ENCODE measurements at regions not wholly inside any gene's neighbourhood (a gene's known extent, or its start where the extent isn't known, plus 50 kb on each side); places are given as distances from the start of the nearest gene placed in this dataset.

DNA sequence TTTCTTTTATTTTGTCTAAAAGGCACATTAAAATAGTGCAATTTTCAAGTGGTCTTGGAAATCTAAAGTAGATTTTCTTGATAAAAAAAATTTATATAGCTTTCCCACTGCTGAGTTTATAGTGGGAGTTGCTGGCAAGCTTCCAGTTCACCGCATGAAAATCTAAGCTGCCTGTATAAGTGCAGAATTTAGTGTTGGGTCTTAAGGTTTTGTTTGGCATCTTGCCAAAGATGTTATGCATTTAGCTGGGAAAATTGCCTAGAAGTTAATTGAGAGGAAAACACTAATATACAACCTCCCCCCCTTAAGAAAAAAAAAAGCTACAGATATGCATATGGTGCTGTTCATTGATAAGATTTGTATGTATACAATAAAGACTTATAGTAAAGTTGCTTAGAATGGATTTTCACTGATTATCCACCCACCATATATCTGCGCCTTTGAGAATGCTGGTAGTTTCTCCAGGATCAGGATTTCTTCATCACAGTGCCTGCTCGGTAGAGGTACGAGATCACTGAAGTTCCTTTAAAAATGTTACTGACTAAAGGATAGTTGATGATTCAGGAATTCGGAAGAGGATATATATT, 803.2 kb upstream of the POU3F3 start:
- intact Hi-C loops (cut with micrococcal nuclease), result no loop called here
- Mint-ChIP-seq H3K4me3 (no peak overlapping the region), H3K27me3 (no peaks in the 10 kb centered on the region), H3K9me3 (peaks cover 0 to 14% (median 0%) of the 10 kb centered on the region in 11 donors), H3K4me1 (no peaks in the 10 kb centered on the region), H3K27ac (no peak overlapping the region), H3K36me3 (peaks cover 0 to 6% (median 0%) of the 10 kb centered on the region in 5 donors)
- ChIA-PET CTCF (no interaction called here), POLR2A (no interaction called here)
- H3K27ac ChIP-seq (ENCODE audit: low read depth, low read length), result no peak overlapping the region
- no peak for ATAC-seq
- no peak for DNase-seq
- no peaks in the 10 kb centered on the region for H3K36me3 ChIP-seq (ENCODE audit: control insufficient read depth in 2 of 3, insufficient read depth in 3 of 3, low read length in 3 of 3)
- H3K4me1 ChIP-seq (ENCODE audit: control insufficient read depth in 2 of 2, insufficient read depth in 2 of 2, low read length in 2 of 2), result no peaks in the 10 kb centered on the region
- no peak overlapping the region for H3K4me3 ChIP-seq (ENCODE audit: low read length)
- no peaks in the 10 kb centered on the region for H3K9me3 ChIP-seq (ENCODE audit: control insufficient read depth in 2 of 3, low read length in 3 of 3)
- no peaks in the 10 kb centered on the region for H3K27me3 ChIP-seq (ENCODE audit: control insufficient read depth in 2 of 2, insufficient read depth in 2 of 2, low read length in 2 of 2)

DNA sequence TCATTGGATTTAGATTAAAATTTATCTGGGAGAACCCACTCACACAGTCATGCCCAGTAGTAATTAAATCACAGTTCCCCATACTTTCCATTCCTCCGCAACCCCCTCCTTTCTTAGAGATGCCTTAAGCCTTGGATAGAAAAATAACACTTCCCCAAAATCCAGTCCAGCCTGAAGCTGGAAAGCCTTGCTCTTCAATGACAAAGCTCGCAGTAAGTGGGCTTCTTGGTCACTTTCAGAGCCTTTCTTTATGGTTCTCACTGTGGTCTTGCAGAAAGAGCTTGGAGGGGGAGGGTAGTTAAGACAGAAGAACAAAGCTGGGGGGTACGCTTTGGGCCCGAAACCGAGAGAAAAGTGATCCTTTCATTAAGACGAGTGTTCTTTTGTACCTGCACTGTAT, 802.1 kb upstream of the POU3F3 start:
- H3K27me3 Mint-ChIP-seq, result no peaks in the 10 kb centered on the region
- H3K4me3 Mint-ChIP-seq, result no peak overlapping the region
- POLR2A ChIA-PET, result no interaction called here
- Histone ChIP-seq H3K27ac (ENCODE audit: low read depth, low read length) (no peak overlapping the region), H3K4me1 (ENCODE audit: control insufficient read depth in 2 of 2, insufficient read depth in 2 of 2, low read length in 2 of 2) (no peaks in the 10 kb centered on the region), H3K9me3 (ENCODE audit: control insufficient read depth in 2 of 3, low read length in 3 of 3) (no peaks in the 10 kb centered on the region), H3K36me3 (ENCODE audit: control insufficient read depth in 2 of 3, insufficient read depth in 3 of 3, low read length in 3 of 3) (no peaks in the 10 kb centered on the region), H3K4me3 (ENCODE audit: low read length) (no peak overlapping the region), H3K27me3 (ENCODE audit: control insufficient read depth in 2 of 2, insufficient read depth in 2 of 2, low read length in 2 of 2) (no peaks in the 10 kb centered on the region)
- H3K4me1 Mint-ChIP-seq, result no peaks in the 10 kb centered on the region
- H3K36me3 Mint-ChIP-seq, result peaks cover 0 to 6% (median 0%) of the 10 kb centered on the region in 5 donors
- ATAC-seq, result no peak
- CTCF ChIA-PET, result no interaction called here
- H3K27ac Mint-ChIP-seq, result no peak overlapping the region
- DNase-seq, result no peak
- peaks cover 0 to 14% (median 0%) of the 10 kb centered on the region in 11 donors for H3K9me3 Mint-ChIP-seq
- intact Hi-C loops (cut with micrococcal nuclease), result no loop called here

DNA sequence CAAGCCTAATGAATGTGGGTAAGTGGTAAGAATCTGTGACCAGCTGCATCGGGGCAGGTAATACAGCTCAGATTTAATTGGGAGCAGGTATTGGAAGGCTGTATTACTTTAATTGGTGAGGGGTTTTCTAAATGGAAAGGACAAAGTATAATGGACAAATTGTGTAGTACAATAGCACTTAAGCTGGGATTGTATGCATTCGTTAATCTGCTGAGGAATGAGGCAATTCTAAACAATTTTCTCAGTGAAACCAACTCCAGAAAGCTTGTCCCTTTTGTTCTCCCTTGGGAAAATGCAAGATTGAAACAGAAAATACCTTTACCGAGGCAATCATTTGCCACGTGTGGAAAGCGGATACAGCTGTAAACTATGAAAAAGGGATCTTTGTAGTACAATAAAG, 801.6 kb upstream of the POU3F3 start:
- no peak overlapping the region for H3K27ac ChIP-seq (ENCODE audit: low read depth, low read length)
- no peak overlapping the region for H3K4me3 ChIP-seq (ENCODE audit: low read length)
- H3K4me1 ChIP-seq (ENCODE audit: control insufficient read depth in 2 of 2, insufficient read depth in 2 of 2, low read length in 2 of 2), result no peaks in the 10 kb centered on the region
- Mint-ChIP-seq H3K27me3 (no peaks in the 10 kb centered on the region), H3K27ac (no peak overlapping the region), H3K9me3 (peaks cover 0 to 14% (median 0%) of the 10 kb centered on the region in 11 donors), H3K36me3 (peaks cover 0 to 6% (median 0%) of the 10 kb centered on the region in 5 donors), H3K4me3 (no peak overlapping the region), H3K4me1 (no peaks in the 10 kb centered on the region)
- intact Hi-C loops (cut with micrococcal nuclease), result no loop called here
- H3K27me3 ChIP-seq (ENCODE audit: control insufficient read depth in 2 of 2, insufficient read depth in 2 of 2, low read length in 2 of 2), result no peaks in the 10 kb centered on the region
- POLR2A ChIA-PET, result no interaction called here
- H3K36me3 ChIP-seq (ENCODE audit: control insufficient read depth in 2 of 3, insufficient read depth in 3 of 3, low read length in 3 of 3), result no peaks in the 10 kb centered on the region
- DNase-seq (no peak), ATAC-seq (no peak)
- CTCF ChIA-PET, result no interaction called here
- no peaks in the 10 kb centered on the region for H3K9me3 ChIP-seq (ENCODE audit: control insufficient read depth in 2 of 3, low read length in 3 of 3)

DNA sequence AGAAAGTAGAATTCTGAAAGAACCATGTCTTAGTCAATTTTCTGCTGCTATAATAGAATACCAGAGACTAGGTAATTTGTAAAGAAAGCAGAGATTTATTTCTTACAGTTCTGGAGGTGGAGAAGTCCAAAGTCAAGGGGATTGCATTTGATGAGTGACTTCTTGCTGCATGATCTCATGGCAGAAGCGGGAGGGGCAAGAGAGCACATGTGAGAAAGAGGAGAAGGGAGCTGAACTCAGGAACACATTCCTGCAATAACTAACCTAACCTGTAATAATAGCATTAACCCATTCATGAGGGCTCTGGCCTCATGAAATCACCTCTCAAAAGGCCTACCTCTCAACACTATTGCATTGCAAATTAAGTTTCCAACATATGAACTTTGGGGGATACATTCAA, 797.5 kb upstream of the POU3F3 start:
- ATAC-seq, result no peak
- Histone ChIP-seq H3K27me3 (ENCODE audit: control insufficient read depth in 2 of 2, insufficient read depth in 2 of 2, low read length in 2 of 2) (no peaks in the 10 kb centered on the region), H3K9me3 (ENCODE audit: control insufficient read depth in 2 of 3, low read length in 3 of 3) (no peaks in the 10 kb centered on the region), H3K4me1 (ENCODE audit: control insufficient read depth in 2 of 2, insufficient read depth in 2 of 2, low read length in 2 of 2) (no peaks in the 10 kb centered on the region), H3K27ac (ENCODE audit: low read depth, low read length) (no peak overlapping the region), H3K4me3 (ENCODE audit: low read length) (no peak overlapping the region), H3K36me3 (ENCODE audit: control insufficient read depth in 2 of 3, insufficient read depth in 3 of 3, low read length in 3 of 3) (no peaks in the 10 kb centered on the region)
- Mint-ChIP-seq H3K4me1 (no peaks in the 10 kb centered on the region), H3K27me3 (no peaks in the 10 kb centered on the region), H3K9me3 (peaks cover 0 to 17% (median 2%) of the 10 kb centered on the region in 11 donors), H3K36me3 (peaks cover 0 to 6% (median 0%) of the 10 kb centered on the region in 5 donors), H3K27ac (no peak overlapping the region), H3K4me3 (no peak overlapping the region)
- no peak for DNase-seq
- ChIA-PET CTCF (no interaction called here), POLR2A (no interaction called here)
- intact Hi-C loops (cut with micrococcal nuclease), result no loop called here

DNA sequence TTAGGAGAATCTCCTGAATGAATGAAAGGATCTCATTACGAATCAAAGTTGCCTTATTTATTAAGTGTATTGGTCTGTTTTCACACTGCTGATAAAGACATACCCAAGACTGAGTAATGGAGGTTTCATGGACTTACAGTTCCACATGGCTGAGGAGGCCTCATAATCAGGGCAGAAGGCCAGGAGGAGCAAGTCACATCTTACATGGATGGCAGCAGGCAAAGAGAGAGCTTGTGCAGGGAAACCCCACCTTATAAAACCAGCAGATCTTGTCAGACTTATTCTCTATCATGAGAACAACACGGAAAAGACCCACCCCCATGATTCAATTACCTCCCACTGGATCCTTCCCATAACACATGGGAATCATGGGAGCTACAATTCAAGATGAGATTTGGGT, 785.2 kb upstream of the POU3F3 start:
- Mint-ChIP-seq H3K4me3 (no peak overlapping the region), H3K4me1 (no peaks in the 10 kb centered on the region), H3K36me3 (no peaks in the 10 kb centered on the region), H3K27me3 (no peaks in the 10 kb centered on the region), H3K27ac (no peak overlapping the region), H3K9me3 (peaks cover 0 to 19% (median 3%) of the 10 kb centered on the region in 11 donors)
- DNase-seq, result no peak
- no peaks in the 10 kb centered on the region for H3K4me1 ChIP-seq (ENCODE audit: control insufficient read depth in 2 of 2, insufficient read depth in 2 of 2, low read length in 2 of 2)
- ChIA-PET POLR2A (no interaction called here), CTCF (no interaction called here)
- intact Hi-C loops (cut with micrococcal nuclease), result no loop called here
- H3K36me3 ChIP-seq (ENCODE audit: control insufficient read depth in 2 of 3, insufficient read depth in 3 of 3, low read length in 3 of 3), result no peaks in the 10 kb centered on the region
- H3K27me3 ChIP-seq (ENCODE audit: control insufficient read depth in 2 of 2, insufficient read depth in 2 of 2, low read length in 2 of 2), result no peaks in the 10 kb centered on the region
- H3K4me3 ChIP-seq (ENCODE audit: low read length), result no peak overlapping the region
- no peaks in the 10 kb centered on the region for H3K9me3 ChIP-seq (ENCODE audit: control insufficient read depth in 2 of 3, low read length in 3 of 3)
- H3K27ac ChIP-seq (ENCODE audit: low read depth, low read length), result no peak overlapping the region
- no peak for ATAC-seq

DNA sequence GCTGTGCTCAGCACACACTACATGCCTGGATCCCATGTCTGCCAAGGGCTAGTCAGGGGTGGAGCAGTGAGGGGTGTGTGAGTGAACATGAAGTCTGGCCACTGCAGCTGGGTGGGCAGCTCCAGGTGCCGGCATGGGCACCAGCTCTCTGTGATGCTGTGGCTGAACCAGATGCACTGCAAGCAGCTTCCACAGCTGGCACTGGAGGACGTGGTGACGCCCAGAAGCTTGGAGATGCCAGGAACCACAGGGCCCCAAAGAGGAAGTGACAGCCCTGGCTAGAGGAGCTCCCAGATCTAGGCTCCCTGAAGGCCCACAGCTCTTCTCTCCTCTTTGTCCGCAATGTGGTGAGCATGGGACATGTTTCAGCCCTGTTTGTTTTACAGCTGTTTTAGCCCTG, 776.3 kb upstream of the POU3F3 start:
- H3K4me3 Mint-ChIP-seq, result no peak overlapping the region
- Histone ChIP-seq H3K9me3 (ENCODE audit: control insufficient read depth in 2 of 3, low read length in 3 of 3) (no peaks in the 10 kb centered on the region), H3K36me3 (ENCODE audit: control insufficient read depth in 2 of 3, insufficient read depth in 3 of 3, low read length in 3 of 3) (no peaks in the 10 kb centered on the region), H3K4me3 (ENCODE audit: low read length) (no peak overlapping the region), H3K4me1 (ENCODE audit: control insufficient read depth in 2 of 2, insufficient read depth in 2 of 2, low read length in 2 of 2) (no peaks in the 10 kb centered on the region), H3K27ac (ENCODE audit: low read depth, low read length) (no peak overlapping the region), H3K27me3 (ENCODE audit: control insufficient read depth in 2 of 2, insufficient read depth in 2 of 2, low read length in 2 of 2) (no peaks in the 10 kb centered on the region)
- H3K27ac Mint-ChIP-seq, result no peak overlapping the region
- DNase-seq, result no peak
- CTCF ChIA-PET, result no interaction called here
- H3K9me3 Mint-ChIP-seq, result peaks cover 0 to 6% (median 4%) of the 10 kb centered on the region in 11 donors
- intact Hi-C loops (cut with micrococcal nuclease), result no loop called here
- ATAC-seq, result no peak
- H3K4me1 Mint-ChIP-seq, result no peaks in the 10 kb centered on the region
- POLR2A ChIA-PET, result no interaction called here
- no peaks in the 10 kb centered on the region for H3K27me3 Mint-ChIP-seq
- no peaks in the 10 kb centered on the region for H3K36me3 Mint-ChIP-seq

DNA sequence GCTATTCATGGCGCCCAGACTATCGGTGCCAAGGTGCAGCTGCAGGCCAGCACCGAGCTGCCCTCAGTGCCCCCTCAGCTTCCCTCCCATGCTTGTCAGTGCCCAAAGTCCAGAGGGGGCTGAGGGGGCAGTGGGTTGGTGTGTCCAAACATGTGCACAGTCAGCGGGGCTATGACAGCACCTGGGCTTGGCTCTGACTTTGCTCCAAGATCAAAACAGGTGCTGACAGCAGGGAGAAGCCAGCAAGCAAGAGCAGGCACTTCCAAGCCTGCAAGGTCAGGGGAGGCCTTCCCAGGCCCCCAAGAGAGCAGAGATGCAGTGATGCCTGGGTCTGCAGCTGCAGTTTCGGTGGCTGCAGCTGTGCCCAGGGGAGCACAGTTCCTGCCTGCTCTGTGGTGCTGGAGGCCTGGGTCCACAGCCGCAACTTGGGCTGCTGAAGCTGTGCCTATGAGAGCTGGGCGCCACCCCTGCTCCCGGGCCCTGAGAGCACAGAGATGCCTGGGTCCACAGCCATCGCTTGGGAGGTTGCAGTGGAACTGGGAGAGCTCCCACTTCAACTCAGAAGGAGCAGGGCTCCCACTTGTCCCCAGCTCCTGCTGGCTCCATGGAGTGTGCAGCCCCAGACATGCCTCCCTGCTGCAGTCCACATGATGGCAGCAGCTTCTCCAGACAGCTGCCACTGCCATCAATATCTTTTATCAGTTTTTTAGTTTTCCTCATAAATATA, 775.3 kb upstream of the POU3F3 start:
- no peak overlapping the region for H3K4me3 Mint-ChIP-seq

More for the DNA sequence above, 775.3 kb upstream of the POU3F3 start:
- CTCF ChIA-PET, result no interaction called here
- H3K27me3 Mint-ChIP-seq, result no peaks in the 10 kb centered on the region
- H3K36me3 ChIP-seq (ENCODE audit: control insufficient read depth in 2 of 3, insufficient read depth in 3 of 3, low read length in 3 of 3), result no peaks in the 10 kb centered on the region
- H3K9me3 Mint-ChIP-seq, result peaks cover 0 to 6% (median 3%) of the 10 kb centered on the region in 11 donors
- H3K27me3 ChIP-seq (ENCODE audit: control insufficient read depth in 2 of 2, insufficient read depth in 2 of 2, low read length in 2 of 2), result no peaks in the 10 kb centered on the region
- no peaks in the 10 kb centered on the region for H3K9me3 ChIP-seq (ENCODE audit: control insufficient read depth in 2 of 3, low read length in 3 of 3)
- H3K27ac Mint-ChIP-seq, result no peak overlapping the region
- no peaks in the 10 kb centered on the region for H3K36me3 Mint-ChIP-seq
- intact Hi-C loops (cut with micrococcal nuclease), result no loop called here
- no peak overlapping the region for H3K27ac ChIP-seq (ENCODE audit: low read depth, low read length)
- DNase-seq (no peak), ATAC-seq (no peak)
- H3K4me3 ChIP-seq (ENCODE audit: low read length), result no peak overlapping the region
- H3K4me1 Mint-ChIP-seq, result no peaks in the 10 kb centered on the region
- no peaks in the 10 kb centered on the region for H3K4me1 ChIP-seq (ENCODE audit: control insufficient read depth in 2 of 2, insufficient read depth in 2 of 2, low read length in 2 of 2)
- POLR2A ChIA-PET, result no interaction called here

Measured in naive thymus-derived CD4-positive, alpha-beta T cell (primary cell).